HepG2 (cell line): ENCODE measurements at regions not wholly inside any gene's neighbourhood (a gene's known extent, or its start where the extent isn't known, plus 50 kb on each side); places are given as distances from the start of the nearest gene placed in this dataset.

Experiments used
- CTCF ChIP-seq: sonication (generic); formaldehyde crosslinking; IDR thresholded peaks from 2 replicates; pipeline ENCODE4 v1.5.0; 2020; ENCODE audit warnings: mild to moderate bottlenecking, missing genetic modification reagents, moderate library complexity
- NFYB ChIP-seq: sonication (generic); formaldehyde crosslinking; IDR thresholded peaks from 2 replicates; pipeline ENCODE4 v1.4.0; 2020; ENCODE audit warnings: missing genetic modification reagents
- TAF1 ChIP-seq: sonication (generic); formaldehyde crosslinking; IDR thresholded peaks from 2 replicates; pipeline ENCODE4 v1.4.0; 2020; ENCODE audit warnings: missing genetic modification reagents
- TMF1 ChIP-seq: sonication (generic); formaldehyde crosslinking; IDR thresholded peaks from 2 replicates; pipeline ENCODE4 v1.8.1; 2022; ENCODE audit warnings: low read depth, missing genetic modification reagents
- ZBTB2 ChIP-seq: sonication (generic); formaldehyde crosslinking; IDR thresholded peaks from 2 replicates; pipeline ENCODE4 v1.8.0; 2022; ENCODE audit warnings: low read depth, missing genetic modification reagents
- ZMYM2 ChIP-seq: sonication (generic); formaldehyde crosslinking; IDR thresholded peaks from 2 replicates; pipeline ENCODE4 v1.8.0; 2022; ENCODE audit warnings: mild to moderate bottlenecking, missing genetic modification reagents
- ZNF354B ChIP-seq: sonication (generic); formaldehyde crosslinking; IDR thresholded peaks from 2 replicates; pipeline ENCODE4 v1.8.0; 2022; ENCODE audit warnings: mild to moderate bottlenecking, missing genetic modification reagents

GRCh38 chr5:160930406-160930805, 78.4 kb upstream of the ATP10B start:
- TF ChIP-seq CTCF (no peak), ZMYM2 (CRISPR knock-in tag) (no peak), ZNF354B (CRISPR knock-in tag) (no peak), NFYB (CRISPR knock-in tag) (no peak), ZBTB2 (CRISPR knock-in tag) (no peak), TMF1 (CRISPR knock-in tag) (no peak), TAF1 (CRISPR knock-in tag) (no peak)
